ENCODE measurements at regions not wholly inside any gene's neighbourhood (a gene's known extent, or its start where the extent isn't known, plus 50 kb on each side); places are given as distances from the start of the nearest gene placed in this dataset.
"Not testable (repeated sequence)": the region's sequence is repeated elsewhere in the genome, so short reads cannot be mapped to it uniquely, and the experiment has no call there.

GRCh38 chr2:194054313-194054712, 1602.7 kb upstream of the SLC39A10 start:
- DNase-seq, result no peak
- no peaks in the 10 kb centered on the region for H3K4me1 ChIP-seq
- no peak overlapping the region for H3K27ac ChIP-seq
- no peak overlapping the region for H3K4me3 ChIP-seq
- no peaks in the 10 kb centered on the region for H3K27me3 ChIP-seq
- H3K9me3 ChIP-seq, result no peaks in the 10 kb centered on the region
- TF ChIP-seq POLR2A (IDR thresholded peaks at IDR 0.05) (no peak), CTCF (IDR thresholded peaks at IDR 0.05) (no peak), POLR2AphosphoS5 (IDR thresholded peaks at IDR 0.05) (no peak), EP300 (IDR thresholded peaks at IDR 0.05) (no peak)
- intact Hi-C loops (cut with DNase I), result no loop called here
- H3K36me3 ChIP-seq, result no peaks in the 10 kb centered on the region

GRCh38 chr2:194044321-194044720, 1612.7 kb upstream of the SLC39A10 start:
- no peak for DNase-seq
- TF ChIP-seq POLR2AphosphoS5 (IDR thresholded peaks at IDR 0.05) (no peak), EP300 (IDR thresholded peaks at IDR 0.05) (no peak), POLR2A (IDR thresholded peaks at IDR 0.05) (no peak), CTCF (IDR thresholded peaks at IDR 0.05) (no peak)
- H3K9me3 ChIP-seq, result no peaks in the 10 kb centered on the region
- H3K27me3 ChIP-seq, result no peaks in the 10 kb centered on the region
- H3K27ac ChIP-seq, result no peak overlapping the region
- intact Hi-C loops (cut with DNase I), result no loop called here
- no peaks in the 10 kb centered on the region for H3K4me1 ChIP-seq
- H3K36me3 ChIP-seq, result no peaks in the 10 kb centered on the region
- no peak overlapping the region for H3K4me3 ChIP-seq
- 78 to 85% methylated on average over 1 of the region's 1 CpG for WGBS, 2 donors

DNA sequence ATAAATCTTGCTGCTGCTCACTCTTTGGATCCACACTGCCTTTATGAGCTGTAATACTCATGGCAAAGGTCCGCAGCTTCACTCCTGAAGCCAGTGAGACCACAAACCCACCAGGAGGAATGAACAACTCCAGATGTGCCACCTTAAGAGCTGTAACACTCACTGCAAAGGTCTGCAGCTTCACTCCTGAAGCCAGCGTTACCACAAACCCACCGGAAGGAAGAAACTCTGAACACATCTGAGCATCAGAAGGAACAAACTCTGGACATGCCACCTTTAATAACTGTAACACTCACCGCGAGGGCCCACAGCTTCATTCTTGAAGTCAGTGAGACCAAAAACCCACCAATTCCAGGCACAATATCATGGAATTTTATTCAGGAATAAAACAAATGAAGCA, 1635.9 kb upstream of the SLC39A10 start:
- H3K4me3 ChIP-seq; H3K9me3 ChIP-seq; H3K27me3 ChIP-seq; H3K27ac ChIP-seq; intact Hi-C loops (cut with DNase I); DNase-seq; H3K4me1 ChIP-seq; H3K36me3 ChIP-seq: not testable (repeated sequence)
- 87 to 94% methylated on average over 5 of the region's 5 CpGs for WGBS, 2 donors

- WGBS, 2 donors, result 96 to 97% methylated on average over 21 of the region's 21 CpGs
- H3K27me3 ChIP-seq, result no peaks in the 10 kb centered on the region
- peaks cover 0 to 4% (median 3%) of the 10 kb centered on the region in 4 donors for H3K9me3 ChIP-seq
- no peaks in the 10 kb centered on the region for H3K4me1 ChIP-seq
- TF ChIP-seq CTCF (IDR thresholded peaks at IDR 0.05), result no peak
- no peak for TF ChIP-seq EP300 (IDR thresholded peaks at IDR 0.05)
- TF ChIP-seq POLR2A (IDR thresholded peaks at IDR 0.05), result no peak
- TF ChIP-seq POLR2AphosphoS5 (IDR thresholded peaks at IDR 0.05), result no peak
- intact Hi-C loops (cut with DNase I), result no loop called here
- no peak overlapping the region for H3K4me3 ChIP-seq
- H3K27ac ChIP-seq, result no peak overlapping the region
- no peaks in the 10 kb centered on the region for H3K36me3 ChIP-seq
- DNase-seq, result no peak
Measured at GRCh38 chr2:194020155-194020554, 1636.9 kb upstream of the SLC39A10 start.

DNA sequence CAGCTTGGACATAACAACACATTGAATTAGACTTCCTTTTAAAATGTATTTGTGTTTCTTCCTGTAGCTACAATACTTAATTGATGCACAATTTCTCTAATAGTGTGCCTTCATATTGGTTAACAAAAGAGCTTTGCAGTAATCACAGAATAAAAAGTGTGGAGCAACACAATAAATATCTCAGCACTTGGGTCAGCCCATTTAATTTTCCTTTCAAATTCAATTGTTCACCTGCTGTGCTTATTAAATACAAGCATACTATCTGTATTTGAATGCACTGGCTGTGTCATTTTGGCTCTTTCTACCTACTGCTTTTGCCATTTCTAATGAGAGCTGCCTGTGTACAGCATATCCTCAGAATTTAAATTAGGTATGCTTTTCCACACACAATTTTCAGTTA, 1641.3 kb upstream of the SLC39A10 start:
- Histone ChIP-seq H3K36me3 (no peaks in the 10 kb centered on the region), H3K4me3 (no peak overlapping the region), H3K4me1 (no peaks in the 10 kb centered on the region), H3K9me3 (no peaks in the 10 kb centered on the region), H3K27ac (no peak overlapping the region), H3K27me3 (no peaks in the 10 kb centered on the region)
- DNase-seq, result no peak
- intact Hi-C loops (cut with DNase I), result no loop called here
- TF ChIP-seq CTCF (IDR thresholded peaks at IDR 0.05), result no peak
- no peak for TF ChIP-seq POLR2AphosphoS5 (IDR thresholded peaks at IDR 0.05)
- TF ChIP-seq EP300 (IDR thresholded peaks at IDR 0.05), result no peak
- no peak for TF ChIP-seq POLR2A (IDR thresholded peaks at IDR 0.05)

Measured in sigmoid colon (tissue), 6 donors.